H1 (cell line): ENCODE measurements at regions not wholly inside any gene's neighbourhood (a gene's known extent, or its start where the extent isn't known, plus 50 kb on each side); places are given as distances from the start of the nearest gene placed in this dataset.

Source experiments
- EP300 ChIP-seq, 2 experiments: IDR thresholded peaks; 1 replicate in 1 of 2; 2 replicates in 1 of 2; pipeline ENCODE4 v1.6.1; 2011 to 2012; ENCODE audit warnings: low read depth in 2 of 2, low read length in 2 of 2, mild to moderate bottlenecking in 2 of 2, borderline replicate concordance in 1 of 2, inconsistent platforms in 1 of 2, moderate library complexity in 1 of 2
- EZH2 ChIP-seq: fragments of 200-600 bp; sonication (generic); IDR thresholded peaks from 2 replicates; pipeline ENCODE4 v1.7.1; 2012; ENCODE audit warnings: low read depth, mild to moderate bottlenecking, moderate library complexity, low read length, inconsistent platforms; ENCODE audit not compliant: severe bottlenecking
- JUND ChIP-seq: IDR thresholded peaks from 2 replicates; pipeline ENCODE4 v1.6.1; 2011; ENCODE audit warnings: mild to moderate bottlenecking, improper control_type of control experiment, low read length
- POLR2A ChIP-seq, 2 experiments: IDR thresholded peaks; 1 replicate in 1 of 2; 2 replicates in 1 of 2; pipeline ENCODE4 v1.6.1; 2011; ENCODE audit warnings: low read depth in 2 of 2, low read length in 2 of 2, mild to moderate bottlenecking in 2 of 2; ENCODE audit errors: control extremely low read depth in 1 of 2
- YY1 ChIP-seq: IDR thresholded peaks from 2 replicates; pipeline ENCODE4 v1.6.1; 2011; ENCODE audit warnings: low read depth, mild to moderate bottlenecking, low read length
- TF ChIP-seq, protein P1 (sequence below), 3 experiments: IDR thresholded peaks; 1 replicate in 2 of 3; 2 replicates in 1 of 3; pipeline versions ENCODE4 v1.5.1 to v1.6.1; 2011; ENCODE audit warnings: low read length in 3 of 3, mild to moderate bottlenecking in 3 of 3, inconsistent platforms in 2 of 3, low read depth in 1 of 3, moderate library complexity in 1 of 3; ENCODE audit not compliant: insufficient read depth in 1 of 3; ENCODE audit errors: control extremely low read depth in 1 of 3

GRCh38 chr16:63315229-63315628, 1279.0 kb upstream of the CDH8 start:
- TF ChIP-seq, protein P1, sequence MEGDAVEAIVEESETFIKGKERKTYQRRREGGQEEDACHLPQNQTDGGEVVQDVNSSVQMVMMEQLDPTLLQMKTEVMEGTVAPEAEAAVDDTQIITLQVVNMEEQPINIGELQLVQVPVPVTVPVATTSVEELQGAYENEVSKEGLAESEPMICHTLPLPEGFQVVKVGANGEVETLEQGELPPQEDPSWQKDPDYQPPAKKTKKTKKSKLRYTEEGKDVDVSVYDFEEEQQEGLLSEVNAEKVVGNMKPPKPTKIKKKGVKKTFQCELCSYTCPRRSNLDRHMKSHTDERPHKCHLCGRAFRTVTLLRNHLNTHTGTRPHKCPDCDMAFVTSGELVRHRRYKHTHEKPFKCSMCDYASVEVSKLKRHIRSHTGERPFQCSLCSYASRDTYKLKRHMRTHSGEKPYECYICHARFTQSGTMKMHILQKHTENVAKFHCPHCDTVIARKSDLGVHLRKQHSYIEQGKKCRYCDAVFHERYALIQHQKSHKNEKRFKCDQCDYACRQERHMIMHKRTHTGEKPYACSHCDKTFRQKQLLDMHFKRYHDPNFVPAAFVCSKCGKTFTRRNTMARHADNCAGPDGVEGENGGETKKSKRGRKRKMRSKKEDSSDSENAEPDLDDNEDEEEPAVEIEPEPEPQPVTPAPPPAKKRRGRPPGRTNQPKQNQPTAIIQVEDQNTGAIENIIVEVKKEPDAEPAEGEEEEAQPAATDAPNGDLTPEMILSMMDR (IDR thresholded peaks at IDR 0.05; ENCODE audit: control extremely low read depth in 1 of 3, insufficient read depth in 1 of 3, low read depth in 1 of 3, low read length in 3 of 3): no peak
- TF ChIP-seq POLR2A (IDR thresholded peaks at IDR 0.05; ENCODE audit: control extremely low read depth in 1 of 2, low read depth in 2 of 2, low read length in 2 of 2) (no peak), EP300 (IDR thresholded peaks at IDR 0.05; ENCODE audit: borderline replicate concordance in 1 of 2, low read depth in 2 of 2, low read length in 2 of 2) (no peak), EZH2 (no peak), JUND (no peak), YY1 (no peak)
